Activated CD4-positive, alpha-beta memory T cell treated with anti-CD3 and anti-CD28 coated beads for 36 hours (primary cell): ENCODE measurements at regions not wholly inside any gene's neighbourhood (a gene's known extent, or its start where the extent isn't known, plus 50 kb on each side); places are given as distances from the start of the nearest gene placed in this dataset.
"Not testable (repeated sequence)": the region's sequence is repeated elsewhere in the genome, so short reads cannot be mapped to it uniquely, and the experiment has no call there.

ENCODE experiments used
- CTCF ChIA-PET: fragments of 350-600 bp; sonication (Branson Sonifier 250); formaldehyde crosslinking; loops from one replicate; lab custom pipeline; 2021; ENCODE audit warnings: antibody characterized with exemption, inconsistent platforms; lab: Charles Lee
- POLR2A ChIA-PET: fragments of 350-600 bp; sonication (Branson Sonifier 250); formaldehyde crosslinking; loops from one replicate; lab custom pipeline; 2021; ENCODE audit warnings: antibody characterized with exemption; lab: Charles Lee
- DNase-seq: peaks from one replicate; pipeline ENCODE4 v3.0.0-alpha.2; 2020
- H3K27ac Mint-ChIP-seq: one replicate; pipeline ENCODE4 v1.8.0; 2021; ENCODE audit warnings: mixed read lengths
- H3K27me3 Mint-ChIP-seq: one replicate; pipeline ENCODE4 v1.8.0; 2021; ENCODE audit warnings: mixed read lengths
- H3K36me3 Mint-ChIP-seq: one replicate; pipeline ENCODE4 v1.8.0; 2021; ENCODE audit warnings: mixed read lengths
- H3K4me1 Mint-ChIP-seq: one replicate; pipeline ENCODE4 v1.8.0; 2021; ENCODE audit warnings: low read depth, mixed read lengths
- H3K4me3 Mint-ChIP-seq: one replicate; pipeline ENCODE4 v1.8.0; 2021; ENCODE audit warnings: mild to moderate bottlenecking, mixed read lengths
- H3K9me3 Mint-ChIP-seq: one replicate; pipeline ENCODE4 v1.8.0; 2021; ENCODE audit warnings: mixed read lengths
- intact Hi-C: fragments of 100-400 bp; cut with micrococcal nuclease; formaldehyde crosslinking; loops from one replicate; pipeline ENCODE4 v1.15.1; 2023

DNA sequence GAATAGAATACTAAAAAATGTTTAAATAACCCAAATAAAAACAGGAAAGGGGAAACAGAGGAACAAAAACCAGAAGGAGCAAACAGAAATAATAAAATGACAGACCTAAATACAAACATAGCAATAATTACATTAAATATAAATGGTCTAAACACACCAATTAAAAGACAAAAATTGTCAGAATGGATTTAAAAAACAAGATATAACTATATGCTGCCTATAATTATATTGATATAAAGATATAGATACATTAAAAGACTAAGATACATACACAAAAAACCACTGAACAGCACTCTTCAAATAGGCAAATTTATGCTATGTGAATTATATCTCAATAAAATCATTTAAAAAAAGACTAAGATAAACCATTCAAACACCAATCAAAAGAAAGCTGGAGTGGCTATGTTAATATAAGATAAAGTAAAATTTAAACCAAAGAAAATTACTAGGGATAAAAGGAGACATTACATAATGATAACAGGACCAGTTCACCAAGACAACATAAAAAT, 168.9 kb downstream of the SMAD6 start:
- CTCF ChIA-PET = no interaction called here
- H3K27ac Mint-ChIP-seq = no peak overlapping the region
- H3K9me3 Mint-ChIP-seq = no peaks in the 10 kb centered on the region
- H3K4me1 Mint-ChIP-seq = peaks cover 8% of the 10 kb centered on the region
- H3K4me3 Mint-ChIP-seq = no peak overlapping the region
- H3K36me3 Mint-ChIP-seq = no peaks in the 10 kb centered on the region
- peaks cover 21% of the 10 kb centered on the region for H3K27me3 Mint-ChIP-seq
- POLR2A ChIA-PET = no interaction called here
- intact Hi-C loops = no loop called here
- DNase-seq = no peak

DNA sequence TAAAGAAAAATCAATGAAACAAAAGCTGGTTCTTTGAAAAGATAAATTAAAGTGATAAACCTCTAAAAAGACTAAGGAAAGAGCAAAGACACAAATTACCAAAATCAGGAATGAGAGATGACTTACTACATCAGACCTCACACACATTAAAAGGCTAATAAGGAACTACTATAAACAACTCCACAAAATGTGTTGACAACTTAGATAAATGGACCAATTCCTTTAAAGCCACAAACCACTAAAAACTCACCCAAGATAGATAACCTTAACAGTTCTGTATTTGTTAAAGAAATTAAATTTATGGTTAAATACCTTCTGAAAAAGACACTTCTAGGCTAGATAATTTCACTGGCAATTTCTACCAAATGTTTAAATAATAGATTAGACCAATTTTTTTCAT, 170.4 kb downstream of the SMAD6 start:
- H3K36me3 Mint-ChIP-seq = no peaks in the 10 kb centered on the region
- intact Hi-C loops = no loop called here
- no peaks in the 10 kb centered on the region for H3K9me3 Mint-ChIP-seq
- no peak for DNase-seq
- peaks cover 17% of the 10 kb centered on the region for H3K27me3 Mint-ChIP-seq
- ChIA-PET POLR2A (no interaction called here), CTCF (interaction anchor here (0.6 to 0.8 kb wide), 3 partner anchors 9 to 12 kb away, joined by 3 to 4 read pairs (median 3); no protein-coding TSS in a partner anchor)
- H3K27ac Mint-ChIP-seq = no peak overlapping the region
- peaks cover 8% of the 10 kb centered on the region for H3K4me1 Mint-ChIP-seq
- H3K4me3 Mint-ChIP-seq = no peak overlapping the region

DNA sequence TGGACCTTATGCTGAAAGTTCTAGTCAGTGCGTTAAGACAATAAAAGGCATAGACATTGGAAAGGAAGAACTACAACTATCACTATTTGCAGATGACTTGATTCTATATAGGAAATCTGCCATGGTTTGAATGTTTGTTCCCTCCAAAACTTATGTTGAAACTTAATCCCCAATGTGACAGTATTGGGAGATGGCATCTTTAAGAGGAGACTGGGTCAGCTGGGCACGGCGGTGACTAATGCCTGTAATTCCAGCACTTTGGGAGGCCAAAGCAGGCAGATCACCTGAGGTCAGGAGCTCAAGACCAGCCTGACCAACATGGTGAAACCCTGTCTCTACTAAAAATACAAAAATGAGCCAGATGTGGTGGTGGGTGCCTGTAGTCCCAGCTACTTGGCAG, 171.3 kb downstream of the SMAD6 start:
- H3K4me1 Mint-ChIP-seq, H3K4me3 Mint-ChIP-seq, DNase-seq, H3K27ac Mint-ChIP-seq, POLR2A ChIA-PET, intact Hi-C loops, H3K36me3 Mint-ChIP-seq, H3K9me3 Mint-ChIP-seq: not testable (repeated sequence)
- peaks cover 14% of the 10 kb centered on the region for H3K27me3 Mint-ChIP-seq
- CTCF ChIA-PET = interaction anchor here (0.8 kb wide), 1 partner anchor 11 kb away, joined by 3 read pairs; no protein-coding TSS in a partner anchor

DNA sequence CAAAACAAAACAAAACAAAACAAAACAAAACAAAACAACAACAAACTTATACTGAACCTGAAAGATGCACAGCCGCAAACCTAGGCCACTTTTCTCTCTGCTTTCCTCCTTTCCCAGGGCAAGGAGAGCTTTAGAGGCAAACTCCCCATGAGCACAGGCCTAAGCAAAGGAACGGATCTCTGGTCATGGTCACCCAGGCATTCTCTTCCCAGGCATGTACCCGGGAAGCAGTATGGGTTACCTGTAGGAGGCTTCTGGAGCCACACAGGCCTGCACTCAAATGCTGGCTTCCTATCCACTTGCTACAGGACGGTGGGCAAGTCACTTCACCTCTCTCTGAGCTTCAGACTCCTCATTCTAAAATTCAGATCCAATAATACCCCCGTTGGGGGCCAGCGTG, 171.8 kb downstream of the SMAD6 start:
- CTCF ChIA-PET = interaction anchor here (0.8 to 1.0 kb wide), 2 partner anchors 11 to 12 kb away, joined by 3 read pairs; no protein-coding TSS in a partner anchor
- DNase-seq = no peak
- intact Hi-C loops = no loop called here
- POLR2A ChIA-PET = no interaction called here
- peaks cover 8% of the 10 kb centered on the region for H3K4me1 Mint-ChIP-seq
- no peaks in the 10 kb centered on the region for H3K9me3 Mint-ChIP-seq
- H3K4me3 Mint-ChIP-seq = no peak overlapping the region
- no peak overlapping the region for H3K27ac Mint-ChIP-seq
- H3K27me3 Mint-ChIP-seq = peaks cover 9% of the 10 kb centered on the region
- no peaks in the 10 kb centered on the region for H3K36me3 Mint-ChIP-seq

DNA sequence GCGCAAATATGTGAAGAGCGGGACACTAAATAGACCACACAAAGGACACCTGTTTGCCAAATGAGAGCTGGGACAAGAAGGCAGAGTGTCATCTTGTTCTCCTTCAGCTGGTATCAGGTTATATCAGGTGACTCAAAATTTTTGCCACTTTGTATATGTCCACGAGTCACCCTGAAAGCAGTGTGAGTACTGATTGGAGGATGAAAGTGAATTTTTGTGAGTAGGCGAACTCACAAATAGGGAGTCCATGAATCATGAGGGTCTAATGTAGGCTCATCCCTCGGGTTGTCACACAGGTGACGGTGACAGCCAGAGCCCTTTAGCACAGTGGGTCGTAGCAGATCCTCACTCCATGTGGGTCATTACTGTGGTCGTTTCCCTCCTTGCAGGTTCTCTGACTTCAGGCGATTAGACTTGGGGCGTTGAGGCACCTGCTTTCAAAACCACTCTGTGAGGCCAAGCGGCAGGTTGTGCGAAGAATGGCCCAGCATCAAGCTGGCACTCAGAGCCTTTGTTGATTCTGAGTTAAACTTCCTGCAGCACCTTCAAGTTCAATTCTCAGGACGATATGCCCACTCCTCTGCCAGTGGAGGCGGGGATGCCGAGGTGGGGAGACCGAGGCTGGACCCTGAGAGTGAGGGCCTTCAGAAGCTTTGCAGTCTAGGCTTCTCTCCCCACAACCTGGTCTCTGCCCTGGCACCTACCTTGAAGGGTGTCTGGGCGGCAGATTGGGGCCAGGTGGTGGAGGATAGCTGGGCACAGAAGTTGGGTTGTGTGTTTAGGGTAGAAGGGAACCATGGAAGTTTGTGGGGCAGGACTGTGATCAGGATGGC, 173.8 kb downstream of the SMAD6 start:
- Mint-ChIP-seq H3K9me3 (no peaks in the 10 kb centered on the region), H3K27ac (no peak overlapping the region), H3K4me1 (peaks cover 8% of the 10 kb centered on the region), H3K4me3 (no peak overlapping the region), H3K27me3 (no peaks in the 10 kb centered on the region), H3K36me3 (no peaks in the 10 kb centered on the region)
- POLR2A ChIA-PET = no interaction called here
- DNase-seq = no peak
- CTCF ChIA-PET = interaction anchor here (1.0 kb wide), 1 partner anchor 24 kb away, joined by 5 read pairs; no protein-coding TSS in a partner anchor
- intact Hi-C loops = no loop called here

DNA sequence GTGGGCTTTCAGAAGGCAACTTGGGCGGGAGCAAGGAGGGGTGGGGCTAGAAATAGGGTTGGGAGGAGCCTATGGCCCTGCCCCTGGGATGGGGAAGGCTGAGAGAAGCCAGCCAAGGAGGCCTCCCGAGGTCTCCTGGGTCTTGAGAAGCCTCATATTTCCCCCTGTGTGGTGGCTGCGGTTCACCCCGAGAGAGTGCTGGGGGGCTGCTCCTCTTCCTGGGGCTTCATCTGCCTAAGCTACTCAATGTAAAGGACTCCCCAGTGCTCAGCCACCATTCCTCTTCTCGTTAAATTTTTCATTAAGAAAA, 174.3 kb downstream of the SMAD6 start:
- intact Hi-C loops = no loop called here
- no peak for DNase-seq
- no peaks in the 10 kb centered on the region for H3K36me3 Mint-ChIP-seq
- no peaks in the 10 kb centered on the region for H3K9me3 Mint-ChIP-seq
- no peak overlapping the region for H3K4me3 Mint-ChIP-seq
- no peaks in the 10 kb centered on the region for H3K27me3 Mint-ChIP-seq
- H3K4me1 Mint-ChIP-seq = peaks cover 8% of the 10 kb centered on the region
- no peak overlapping the region for H3K27ac Mint-ChIP-seq
- POLR2A ChIA-PET = no interaction called here
- CTCF ChIA-PET = no interaction called here

DNA sequence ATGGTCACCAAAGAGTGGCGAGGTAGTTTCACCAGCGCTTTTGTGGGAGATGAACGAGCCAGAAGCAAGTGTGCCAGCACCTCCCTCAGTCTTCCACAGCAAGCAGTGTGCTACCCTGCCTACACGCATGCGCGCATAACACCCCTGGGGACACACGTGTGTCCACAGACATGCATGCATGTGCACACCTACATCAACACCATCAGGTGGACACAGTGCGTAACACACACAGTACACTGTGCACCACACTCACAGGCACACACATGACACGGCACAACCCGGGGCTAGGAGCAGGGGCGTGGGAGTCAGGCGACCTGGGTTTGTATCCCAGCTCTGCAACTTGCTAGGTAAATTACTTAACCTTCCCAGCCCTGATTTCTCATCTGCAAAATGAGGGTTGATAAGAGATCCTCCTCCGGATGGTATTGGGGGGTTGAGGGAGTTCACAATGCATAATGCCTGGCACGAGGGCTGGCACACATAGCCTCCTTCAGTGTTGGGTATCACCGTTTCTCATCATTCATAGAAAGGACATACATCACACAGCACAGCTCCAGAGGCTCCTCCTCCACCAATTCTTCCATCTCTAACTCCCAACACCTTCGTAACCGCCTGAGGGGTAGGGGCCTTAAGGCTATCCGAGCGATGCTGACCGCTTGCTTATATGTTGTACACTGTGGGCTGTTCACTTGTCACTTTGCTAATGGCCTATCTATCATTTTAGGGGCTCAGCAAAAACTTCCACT, 174.9 kb downstream of the SMAD6 start:
- no peak for DNase-seq
- no peaks in the 10 kb centered on the region for H3K9me3 Mint-ChIP-seq
- peaks cover 1% of the 10 kb centered on the region for H3K27me3 Mint-ChIP-seq
- no peaks in the 10 kb centered on the region for H3K36me3 Mint-ChIP-seq
- H3K4me1 Mint-ChIP-seq = peaks cover 6% of the 10 kb centered on the region
- no peak overlapping the region for H3K4me3 Mint-ChIP-seq
- ChIA-PET CTCF (no interaction called here), POLR2A (no interaction called here)
- intact Hi-C loops = no loop called here
- H3K27ac Mint-ChIP-seq = no peak overlapping the region

DNA sequence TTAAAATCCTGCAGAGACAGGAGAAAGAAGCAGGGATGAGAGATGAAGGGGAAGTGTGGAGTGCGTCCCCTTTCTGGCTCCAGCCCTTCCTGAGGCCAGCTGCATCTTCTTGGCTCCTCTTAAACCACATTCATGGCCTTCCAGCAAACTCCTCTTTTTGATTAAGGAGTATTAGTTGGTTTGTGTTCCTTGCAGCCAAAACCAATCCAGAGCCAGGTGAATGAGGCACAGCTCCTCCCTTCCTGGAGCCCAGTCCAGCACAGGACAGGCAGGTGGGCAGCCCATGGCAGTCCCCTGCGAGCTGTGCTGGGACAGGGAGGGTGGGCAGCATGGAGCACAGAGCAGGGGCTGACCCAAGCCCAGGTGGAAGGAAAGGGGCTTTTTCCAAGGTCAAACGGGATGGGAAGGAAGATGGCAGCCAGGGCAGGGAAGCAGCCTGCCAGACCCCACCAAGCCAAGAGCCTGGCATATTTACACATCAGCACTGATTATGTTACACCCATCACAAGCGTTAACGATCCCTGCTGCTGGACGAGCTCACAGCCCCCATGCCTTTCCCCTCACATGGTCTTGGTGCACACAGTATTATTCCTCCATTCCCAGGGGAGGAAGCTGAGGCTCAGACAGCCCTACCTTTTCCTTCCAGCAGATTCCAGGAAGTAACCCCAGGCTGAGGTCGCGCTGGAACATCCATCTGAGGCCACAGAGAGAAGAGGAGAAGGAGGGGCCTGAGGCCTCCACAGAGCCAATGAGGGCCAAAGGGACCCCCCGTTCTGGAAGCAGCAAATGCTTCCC, 175.6 kb downstream of the SMAD6 start:
- Mint-ChIP-seq H3K4me3 (no peak overlapping the region), H3K4me1 (no peaks in the 10 kb centered on the region), H3K36me3 (no peaks in the 10 kb centered on the region), H3K27me3 (peaks cover 1% of the 10 kb centered on the region), H3K9me3 (no peaks in the 10 kb centered on the region), H3K27ac (no peak overlapping the region)
- no peak for DNase-seq
- intact Hi-C loops = no loop called here
- ChIA-PET POLR2A (no interaction called here), CTCF (no interaction called here)

DNA sequence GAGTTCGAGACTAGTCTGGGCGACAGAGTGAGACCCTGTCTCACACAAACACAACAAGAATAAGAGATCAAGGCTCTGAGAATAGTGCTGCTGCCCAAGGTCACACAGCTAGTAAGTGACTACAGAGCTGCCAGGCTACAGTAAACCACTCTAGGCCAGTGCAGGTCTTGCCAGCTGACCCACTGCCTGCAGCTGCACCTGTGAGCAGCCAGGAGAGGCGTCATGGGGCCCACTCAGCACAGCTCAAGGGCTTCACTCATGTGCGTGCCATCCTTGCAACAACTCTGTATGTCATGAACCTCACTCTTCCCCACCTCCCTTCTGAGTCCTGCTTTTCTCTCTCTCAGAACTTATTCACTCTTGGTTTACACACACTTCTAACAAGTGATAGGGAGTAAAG, 176.7 kb downstream of the SMAD6 start:
- Mint-ChIP-seq H3K36me3 (no peaks in the 10 kb centered on the region), H3K9me3 (no peaks in the 10 kb centered on the region), H3K27ac (no peak overlapping the region), H3K4me1 (no peaks in the 10 kb centered on the region), H3K4me3 (no peak overlapping the region), H3K27me3 (peaks cover 1% of the 10 kb centered on the region)
- CTCF ChIA-PET = no interaction called here
- no peak for DNase-seq
- intact Hi-C loops = no loop called here
- POLR2A ChIA-PET = no interaction called here

DNA sequence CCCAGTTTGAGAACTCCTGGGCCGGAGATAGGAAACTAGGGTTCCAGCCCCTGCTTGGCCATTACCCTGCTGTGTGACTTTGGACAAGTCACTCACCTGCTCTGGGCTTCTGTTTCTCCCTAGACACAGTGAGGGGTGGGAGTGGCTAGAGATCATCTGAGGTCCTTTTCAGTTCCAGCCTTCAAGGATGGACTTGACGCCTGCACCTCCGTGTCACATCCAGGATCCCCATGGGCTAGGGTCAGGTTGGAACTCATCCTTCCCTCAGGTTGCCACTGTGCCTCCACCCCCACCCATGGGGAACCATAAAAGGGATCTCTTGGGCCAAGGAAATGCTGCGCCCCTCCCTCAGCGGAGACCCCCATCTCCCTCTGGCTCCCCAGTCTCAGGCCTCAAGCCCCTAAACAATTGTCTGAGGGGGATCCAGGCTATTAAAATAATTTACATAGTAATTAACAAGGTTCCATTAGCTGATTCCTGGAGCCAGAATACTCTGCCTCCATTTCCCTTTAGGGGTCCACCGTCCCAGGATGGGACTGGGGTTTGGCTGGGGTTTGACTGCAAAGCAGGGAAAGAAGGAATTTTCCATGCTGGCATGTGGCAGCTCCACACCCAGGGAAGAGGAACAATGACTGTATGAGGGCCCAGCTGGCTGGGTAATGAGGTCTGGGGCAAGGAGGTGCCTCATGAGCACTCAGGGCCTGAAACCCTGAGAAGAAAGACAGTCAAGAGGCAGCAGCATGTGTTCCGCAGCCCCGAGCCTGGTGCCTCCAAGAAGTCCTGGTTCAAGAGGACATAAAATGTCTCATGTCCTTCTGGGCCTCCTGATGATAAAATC, 177.7 kb downstream of the SMAD6 start:
- ChIA-PET CTCF (interaction anchor here (1.1 to 1.3 kb wide), 2 partner anchors 24 to 28 kb away, joined by 3 read pairs; no protein-coding TSS in a partner anchor), POLR2A (no interaction called here)
- intact Hi-C loops = no loop called here
- no peak for DNase-seq
- Mint-ChIP-seq H3K4me1 (no peaks in the 10 kb centered on the region), H3K36me3 (no peaks in the 10 kb centered on the region), H3K27ac (no peak overlapping the region), H3K27me3 (peaks cover 1% of the 10 kb centered on the region), H3K4me3 (no peak overlapping the region), H3K9me3 (no peaks in the 10 kb centered on the region)

DNA sequence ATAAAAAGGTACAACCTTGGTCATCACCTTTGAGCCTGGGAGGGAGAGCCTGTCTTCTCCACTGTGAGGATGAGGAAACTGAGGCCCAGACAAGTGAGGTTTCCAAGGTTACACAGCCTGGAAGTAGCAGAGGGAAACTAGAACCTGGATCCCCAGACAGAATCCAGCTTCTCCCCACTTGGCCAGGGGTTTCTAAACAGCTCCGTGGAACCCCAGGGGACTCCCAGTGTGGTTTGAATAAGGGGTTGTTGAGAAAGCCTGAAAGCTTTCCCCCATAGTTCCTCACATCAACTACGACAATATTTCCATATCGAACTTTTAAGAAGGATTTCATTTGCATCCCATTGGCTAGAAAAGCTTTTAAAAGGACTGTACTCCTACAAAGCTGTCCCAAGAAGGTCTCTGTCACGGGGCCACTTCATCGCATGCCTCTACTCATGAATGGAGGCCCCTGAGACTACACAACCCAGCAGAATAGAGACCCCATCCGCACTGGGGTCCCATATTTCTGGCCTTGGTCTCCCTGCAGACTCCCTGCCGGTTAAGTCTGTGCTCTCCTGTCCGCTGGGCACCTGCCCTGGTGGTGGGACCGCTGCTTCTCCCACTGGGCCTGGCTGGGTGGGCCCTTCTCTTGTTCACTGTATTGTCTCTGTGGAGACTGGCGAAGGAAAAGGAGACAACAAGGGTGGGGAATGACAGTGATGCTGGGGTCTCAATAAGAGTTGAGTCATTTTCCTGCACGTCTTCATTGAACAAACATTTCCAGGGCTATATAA, 178.5 kb downstream of the SMAD6 start:
- intact Hi-C loops = no loop called here
- Mint-ChIP-seq H3K27me3 (peaks cover 1% of the 10 kb centered on the region), H3K4me3 (no peak overlapping the region), H3K36me3 (no peaks in the 10 kb centered on the region), H3K9me3 (no peaks in the 10 kb centered on the region), H3K27ac (no peak overlapping the region), H3K4me1 (no peaks in the 10 kb centered on the region)
- ChIA-PET POLR2A (no interaction called here), CTCF (interaction anchor here (1.1 to 1.3 kb wide), 2 partner anchors 23 to 29 kb away, joined by 3 read pairs; no protein-coding TSS in a partner anchor)
- no peak for DNase-seq
